ENCODE measurements at regions not wholly inside any gene's neighbourhood (a gene's known extent, or its start where the extent isn't known, plus 50 kb on each side); places are given as distances from the start of the nearest gene placed in this dataset.

DNA sequence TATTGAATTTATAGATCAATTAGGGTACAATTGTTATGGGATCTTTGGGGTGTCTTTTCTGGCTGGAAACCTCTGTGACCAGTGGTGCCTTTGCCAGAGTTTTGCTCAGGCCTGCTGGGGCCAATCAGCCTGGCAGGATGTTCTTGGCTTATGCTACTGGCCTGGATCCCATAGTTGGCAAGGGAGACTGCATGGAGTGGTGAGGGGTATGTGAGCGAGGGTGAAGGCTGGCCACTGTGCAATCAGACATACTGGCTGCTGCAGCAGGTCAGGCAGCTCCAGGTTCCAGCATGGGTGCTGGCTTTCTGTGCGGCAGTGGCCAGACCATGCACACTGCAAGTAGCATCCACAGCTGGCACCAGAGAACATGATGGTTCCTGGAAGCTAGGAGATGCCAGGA is 1053.2 kb upstream of the GBE1 start:
- H3K4me3 ChIP-seq (ENCODE audit: low read length), result no peak overlapping the region
- H3K9ac ChIP-seq (ENCODE audit: low read length), result no peak overlapping the region
- H3K9me3 ChIP-seq (ENCODE audit: control insufficient read depth, low read length), result peaks cover 16% of the 10 kb centered on the region
- H3K36me3 ChIP-seq (ENCODE audit: control insufficient read depth, insufficient read depth, low read length, severe bottlenecking), result no peaks in the 10 kb centered on the region
- DNase-seq (ENCODE audit: low read depth), result no peak
- H3K4me1 ChIP-seq (ENCODE audit: control insufficient read depth, insufficient read depth, low read length), result no peaks in the 10 kb centered on the region
- no peaks in the 10 kb centered on the region for H3K27me3 ChIP-seq (replicated peaks; ENCODE audit: control insufficient read depth, insufficient read depth, low read length)

DNA sequence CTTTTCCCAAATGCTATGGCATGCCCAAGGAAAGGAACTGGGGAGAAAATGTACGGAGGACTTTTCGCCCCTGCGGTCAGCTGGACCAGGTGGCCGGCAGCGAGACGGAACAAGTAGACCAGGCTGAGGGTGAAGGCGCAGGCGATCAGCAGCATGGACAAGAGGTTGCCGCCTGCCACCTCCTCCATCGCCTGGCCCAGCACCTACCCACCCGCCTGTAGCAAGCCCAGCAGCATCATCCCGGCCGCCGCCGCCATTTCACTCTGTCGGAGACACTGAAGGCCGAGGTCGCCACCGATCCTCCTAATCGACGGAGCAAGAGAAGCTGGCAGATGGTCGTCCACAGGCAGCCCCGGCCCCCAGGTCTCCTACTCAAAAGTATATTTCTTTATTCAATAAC is 1046.3 kb upstream of the GBE1 start:
- no peak overlapping the region for H3K4me3 ChIP-seq (ENCODE audit: low read length)

DNA sequence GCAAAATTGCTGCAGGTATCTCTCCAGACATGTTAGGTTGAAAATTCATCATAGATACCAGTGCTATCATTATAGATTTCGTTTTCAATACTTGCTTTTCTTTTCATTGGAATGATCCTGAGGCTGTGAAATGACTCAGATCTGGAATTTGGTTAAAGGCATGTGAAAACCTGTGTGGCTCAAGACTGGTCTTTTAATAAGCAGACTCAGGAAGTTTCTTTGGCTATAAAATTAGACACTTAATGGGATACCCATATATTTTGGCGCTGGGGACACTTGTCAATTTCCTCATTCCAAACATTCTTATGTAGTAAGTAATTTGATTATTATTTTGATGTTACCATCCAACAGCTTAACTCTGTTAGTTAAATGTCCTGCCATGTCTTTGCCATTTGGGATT is 1041.1 kb upstream of the GBE1 start:
- Histone ChIP-seq H3K4me1 (ENCODE audit: control insufficient read depth, insufficient read depth, low read length) (no peaks in the 10 kb centered on the region), H3K9me3 (ENCODE audit: control insufficient read depth, low read length) (no peaks in the 10 kb centered on the region), H3K36me3 (ENCODE audit: control insufficient read depth, insufficient read depth, low read length, severe bottlenecking) (no peaks in the 10 kb centered on the region), H3K9ac (ENCODE audit: low read length) (no peak overlapping the region), H3K4me3 (ENCODE audit: low read length) (no peak overlapping the region), H3K27me3 (replicated peaks; ENCODE audit: control insufficient read depth, insufficient read depth, low read length) (no peaks in the 10 kb centered on the region)
- no peak for DNase-seq (ENCODE audit: low read depth)

More for the DNA sequence above, 1046.3 kb upstream of the GBE1 start:
- no peak overlapping the region for H3K9ac ChIP-seq (ENCODE audit: low read length)
- peaks cover 11% of the 10 kb centered on the region for H3K9me3 ChIP-seq (ENCODE audit: control insufficient read depth, low read length)
- no peak for DNase-seq (ENCODE audit: low read depth)
- no peaks in the 10 kb centered on the region for H3K4me1 ChIP-seq (ENCODE audit: control insufficient read depth, insufficient read depth, low read length)
- H3K36me3 ChIP-seq (ENCODE audit: control insufficient read depth, insufficient read depth, low read length, severe bottlenecking), result no peaks in the 10 kb centered on the region
- H3K27me3 ChIP-seq (replicated peaks; ENCODE audit: control insufficient read depth, insufficient read depth, low read length), result no peaks in the 10 kb centered on the region

DNA sequence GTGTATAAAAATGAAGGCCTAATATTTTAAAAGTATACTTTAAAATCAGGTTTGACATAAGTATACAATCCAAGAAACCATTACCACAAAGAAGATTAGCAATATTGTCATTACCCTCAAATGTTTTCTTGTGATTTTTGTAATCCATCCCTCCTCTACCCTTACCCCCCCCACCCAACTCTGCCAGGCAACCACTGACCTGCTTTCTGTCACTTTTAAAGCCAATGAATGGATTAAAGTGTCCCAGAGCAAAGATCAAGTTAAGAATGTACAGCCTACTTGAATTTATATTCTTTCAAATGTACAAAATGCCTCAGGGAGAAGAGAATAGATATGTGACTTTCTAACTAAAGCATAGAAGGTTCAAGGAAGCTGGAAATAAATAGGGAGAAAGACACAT is 1038.8 kb upstream of the GBE1 start:
- Histone ChIP-seq H3K9me3 (ENCODE audit: control insufficient read depth, low read length) (no peaks in the 10 kb centered on the region), H3K9ac (ENCODE audit: low read length) (no peak overlapping the region), H3K4me1 (ENCODE audit: control insufficient read depth, insufficient read depth, low read length) (no peaks in the 10 kb centered on the region), H3K27me3 (replicated peaks; ENCODE audit: control insufficient read depth, insufficient read depth, low read length) (no peaks in the 10 kb centered on the region), H3K36me3 (ENCODE audit: control insufficient read depth, insufficient read depth, low read length, severe bottlenecking) (no peaks in the 10 kb centered on the region), H3K4me3 (ENCODE audit: low read length) (no peak overlapping the region)
- no peak for DNase-seq (ENCODE audit: low read depth)

DNA sequence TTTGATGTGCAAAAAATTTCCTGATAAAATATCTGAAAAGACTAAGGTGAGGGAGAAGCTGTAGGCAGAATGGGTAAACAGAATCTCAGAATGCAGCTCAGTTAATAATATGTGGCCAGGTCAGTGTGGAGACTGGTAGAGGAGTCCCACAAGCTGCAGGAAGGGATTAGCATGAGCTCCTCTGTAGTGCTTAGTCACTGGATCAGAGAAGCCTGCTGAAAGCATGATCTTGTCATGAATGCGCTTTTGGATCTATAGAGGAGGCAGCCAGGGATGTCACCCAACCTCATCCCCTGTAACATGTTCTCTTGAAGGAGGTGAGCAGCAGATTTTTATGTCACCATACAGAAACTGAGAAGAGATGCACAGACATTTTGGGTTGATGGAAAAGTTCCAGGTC is 1035.3 kb upstream of the GBE1 start:
- Histone ChIP-seq H3K27me3 (replicated peaks; ENCODE audit: control insufficient read depth, insufficient read depth, low read length) (no peaks in the 10 kb centered on the region), H3K9ac (ENCODE audit: low read length) (no peak overlapping the region), H3K4me3 (ENCODE audit: low read length) (no peak overlapping the region), H3K4me1 (ENCODE audit: control insufficient read depth, insufficient read depth, low read length) (no peaks in the 10 kb centered on the region), H3K36me3 (ENCODE audit: control insufficient read depth, insufficient read depth, low read length, severe bottlenecking) (no peaks in the 10 kb centered on the region), H3K9me3 (ENCODE audit: control insufficient read depth, low read length) (no peaks in the 10 kb centered on the region)
- no peak for DNase-seq (ENCODE audit: low read depth)

DNA sequence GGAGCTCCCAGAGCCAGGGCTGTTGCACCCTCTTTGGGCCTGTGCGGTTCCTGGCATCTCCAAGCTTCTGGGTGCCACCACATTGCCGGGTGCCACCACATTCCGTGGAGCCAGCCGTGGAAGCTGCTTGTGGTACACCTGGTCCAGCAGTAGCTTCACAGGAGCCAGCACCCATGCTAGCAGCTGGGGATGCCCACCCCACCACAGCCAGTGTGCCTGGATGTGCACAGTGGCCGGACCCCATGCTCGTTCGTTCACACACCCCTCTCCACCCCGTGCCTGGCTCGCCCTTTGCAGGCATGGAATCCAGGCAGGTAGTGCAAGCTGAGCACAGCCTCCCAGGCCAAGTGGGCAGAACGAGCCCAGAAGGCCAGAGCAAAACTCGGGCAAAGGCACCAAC is 1029.8 kb upstream of the GBE1 start:
- Histone ChIP-seq H3K4me1 (ENCODE audit: control insufficient read depth, insufficient read depth, low read length) (no peaks in the 10 kb centered on the region), H3K27me3 (replicated peaks; ENCODE audit: control insufficient read depth, insufficient read depth, low read length) (no peaks in the 10 kb centered on the region), H3K9me3 (ENCODE audit: control insufficient read depth, low read length) (no peaks in the 10 kb centered on the region), H3K36me3 (ENCODE audit: control insufficient read depth, insufficient read depth, low read length, severe bottlenecking) (no peaks in the 10 kb centered on the region), H3K4me3 (ENCODE audit: low read length) (no peak overlapping the region), H3K9ac (ENCODE audit: low read length) (no peak overlapping the region)
- DNase-seq (ENCODE audit: low read depth), result no peak

DNA sequence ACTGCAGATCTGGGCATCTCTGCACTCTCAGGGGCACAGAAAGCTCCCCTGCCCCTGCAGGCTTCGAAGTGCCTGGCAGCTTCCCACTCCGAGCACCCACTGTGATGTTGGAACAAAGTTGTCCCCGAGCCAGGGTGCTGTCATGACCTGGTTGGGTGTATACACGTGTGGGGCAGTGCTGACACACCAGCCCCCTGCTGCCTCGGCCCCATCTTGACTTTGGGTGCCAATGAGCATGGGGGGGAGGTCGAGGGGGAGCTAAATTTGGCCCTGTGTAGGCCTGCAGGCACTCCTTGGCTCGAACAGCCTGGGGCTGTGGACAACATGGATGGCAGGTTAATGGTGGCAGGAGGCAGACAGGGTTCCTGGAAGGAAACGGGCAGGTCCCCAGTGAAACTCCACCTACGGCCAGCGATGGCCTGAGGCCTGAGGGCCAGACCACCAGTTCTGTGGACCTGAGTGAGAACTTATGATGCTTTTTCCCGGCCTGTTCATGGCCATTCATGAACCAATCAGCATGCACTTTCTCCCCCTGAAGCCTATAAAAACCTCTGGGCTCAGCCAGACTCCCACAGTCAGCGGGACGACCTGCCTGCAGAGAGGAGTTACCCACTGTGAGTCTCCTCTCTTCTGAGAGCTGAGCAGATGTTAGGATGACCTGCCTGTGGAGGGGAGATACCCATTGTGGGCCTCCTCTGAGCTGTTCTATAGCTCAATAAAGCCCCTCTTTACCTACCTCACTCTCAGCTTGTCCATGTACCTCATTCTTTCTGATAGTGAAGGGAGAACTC is 1029.1 kb upstream of the GBE1 start:
- Histone ChIP-seq H3K9ac (ENCODE audit: low read length) (no peak overlapping the region), H3K9me3 (ENCODE audit: control insufficient read depth, low read length) (no peaks in the 10 kb centered on the region), H3K36me3 (ENCODE audit: control insufficient read depth, insufficient read depth, low read length, severe bottlenecking) (no peaks in the 10 kb centered on the region), H3K4me3 (ENCODE audit: low read length) (no peak overlapping the region), H3K4me1 (ENCODE audit: control insufficient read depth, insufficient read depth, low read length) (no peaks in the 10 kb centered on the region), H3K27me3 (replicated peaks; ENCODE audit: control insufficient read depth, insufficient read depth, low read length) (no peaks in the 10 kb centered on the region)
- DNase-seq (ENCODE audit: low read depth), result no peak

DNA sequence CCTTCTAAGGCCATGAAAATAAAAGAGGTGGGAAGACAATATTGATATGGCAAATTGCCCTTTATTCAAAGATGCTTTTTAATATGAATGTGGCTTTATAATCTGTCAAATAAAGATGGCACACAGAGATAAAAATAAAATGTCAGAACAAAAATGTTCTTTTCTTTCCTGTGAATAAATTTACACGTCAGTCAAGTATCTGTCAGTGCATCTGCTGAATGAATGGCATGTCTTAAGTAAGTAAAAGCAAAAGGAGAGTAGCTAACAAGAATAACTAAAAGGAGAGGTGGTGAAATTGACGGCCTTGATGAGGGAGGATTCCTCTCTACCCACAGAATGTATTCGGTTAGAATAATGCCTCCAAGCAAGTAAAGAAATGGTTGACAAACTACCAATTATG is 1021.7 kb upstream of the GBE1 start:
- no peaks in the 10 kb centered on the region for H3K27me3 ChIP-seq (replicated peaks; ENCODE audit: control insufficient read depth, insufficient read depth, low read length)
- no peaks in the 10 kb centered on the region for H3K36me3 ChIP-seq (ENCODE audit: control insufficient read depth, insufficient read depth, low read length, severe bottlenecking)
- no peak for DNase-seq (ENCODE audit: low read depth)
- no peak overlapping the region for H3K4me3 ChIP-seq (ENCODE audit: low read length)
- no peaks in the 10 kb centered on the region for H3K4me1 ChIP-seq (ENCODE audit: control insufficient read depth, insufficient read depth, low read length)
- no peak overlapping the region for H3K9ac ChIP-seq (ENCODE audit: low read length)
- H3K9me3 ChIP-seq (ENCODE audit: control insufficient read depth, low read length), result no peaks in the 10 kb centered on the region

DNA sequence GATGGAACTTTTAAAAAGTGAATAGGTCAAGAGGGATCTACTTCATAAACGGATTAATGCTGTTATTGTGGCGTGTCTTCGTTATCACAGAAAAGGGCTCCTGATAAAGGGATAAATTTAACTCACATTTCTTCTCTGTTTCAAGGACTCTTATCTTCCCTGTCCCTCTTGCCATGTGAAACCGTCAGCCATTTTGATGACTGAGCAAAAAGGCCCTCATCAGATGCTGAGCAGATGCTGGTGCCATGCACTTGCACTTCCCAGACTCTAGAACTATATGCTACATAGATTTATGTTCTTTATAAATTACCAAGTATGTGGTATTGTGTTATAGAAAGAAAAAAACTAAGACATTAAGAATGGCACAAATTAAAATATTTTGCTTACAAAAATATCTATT is 1011.8 kb upstream of the GBE1 start:
- no peaks in the 10 kb centered on the region for H3K36me3 ChIP-seq (ENCODE audit: control insufficient read depth, insufficient read depth, low read length, severe bottlenecking)
- H3K4me3 ChIP-seq (ENCODE audit: low read length), result no peak overlapping the region
- no peak overlapping the region for H3K9ac ChIP-seq (ENCODE audit: low read length)
- no peaks in the 10 kb centered on the region for H3K9me3 ChIP-seq (ENCODE audit: control insufficient read depth, low read length)
- H3K4me1 ChIP-seq (ENCODE audit: control insufficient read depth, insufficient read depth, low read length), result no peaks in the 10 kb centered on the region
- no peak for DNase-seq (ENCODE audit: low read depth)
- no peaks in the 10 kb centered on the region for H3K27me3 ChIP-seq (replicated peaks; ENCODE audit: control insufficient read depth, insufficient read depth, low read length)

DNA sequence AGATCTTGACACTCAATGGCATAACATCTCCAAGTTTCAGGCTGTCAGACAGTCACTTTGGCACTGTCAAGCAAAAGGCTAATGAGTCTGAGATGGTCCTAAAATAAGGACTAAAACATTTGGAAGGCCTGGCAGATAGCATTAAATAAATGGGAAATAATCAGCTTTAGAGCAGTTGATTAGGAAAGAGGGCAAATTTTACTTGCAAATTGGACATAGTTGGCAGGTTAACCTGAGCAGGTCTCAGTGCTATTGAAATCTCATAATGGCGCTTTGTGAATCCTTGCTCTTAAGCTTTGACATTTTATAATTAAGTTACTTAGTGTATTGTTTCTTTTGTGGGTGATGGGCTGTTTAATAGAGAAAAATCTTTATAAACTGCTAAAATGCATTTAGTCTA is 1003.1 kb upstream of the GBE1 start:
- Histone ChIP-seq H3K4me3 (ENCODE audit: low read length) (no peak overlapping the region), H3K4me1 (ENCODE audit: control insufficient read depth, insufficient read depth, low read length) (no peaks in the 10 kb centered on the region), H3K9me3 (ENCODE audit: control insufficient read depth, low read length) (no peaks in the 10 kb centered on the region), H3K36me3 (ENCODE audit: control insufficient read depth, insufficient read depth, low read length, severe bottlenecking) (no peaks in the 10 kb centered on the region), H3K9ac (ENCODE audit: low read length) (no peak overlapping the region), H3K27me3 (replicated peaks; ENCODE audit: control insufficient read depth, insufficient read depth, low read length) (no peaks in the 10 kb centered on the region)
- DNase-seq (ENCODE audit: low read depth), result no peak

DNA sequence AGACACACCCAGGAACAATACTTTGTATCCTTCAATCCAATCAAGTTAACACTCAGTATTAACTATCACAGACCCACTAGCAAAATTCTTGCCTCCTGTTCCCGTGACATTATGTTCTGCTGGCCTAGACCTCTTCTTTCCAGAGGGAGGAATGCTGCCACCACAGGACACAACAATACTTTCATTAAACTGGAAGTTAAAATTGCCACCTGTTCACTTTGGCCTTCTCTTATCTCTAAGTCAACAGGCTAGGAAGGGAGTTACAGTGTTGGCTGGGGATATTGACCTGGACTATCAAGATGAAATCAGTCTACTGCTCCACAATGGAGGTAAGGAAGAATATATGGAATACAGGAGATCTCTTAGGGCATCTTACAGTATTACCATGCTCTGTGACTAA is 1000.4 kb upstream of the GBE1 start:
- Histone ChIP-seq H3K9ac (ENCODE audit: low read length) (no peak overlapping the region), H3K9me3 (ENCODE audit: control insufficient read depth, low read length) (no peaks in the 10 kb centered on the region), H3K4me1 (ENCODE audit: control insufficient read depth, insufficient read depth, low read length) (no peaks in the 10 kb centered on the region), H3K36me3 (ENCODE audit: control insufficient read depth, insufficient read depth, low read length, severe bottlenecking) (no peaks in the 10 kb centered on the region), H3K4me3 (ENCODE audit: low read length) (no peak overlapping the region), H3K27me3 (replicated peaks; ENCODE audit: control insufficient read depth, insufficient read depth, low read length) (no peaks in the 10 kb centered on the region)
- no peak for DNase-seq (ENCODE audit: low read depth)

DNA sequence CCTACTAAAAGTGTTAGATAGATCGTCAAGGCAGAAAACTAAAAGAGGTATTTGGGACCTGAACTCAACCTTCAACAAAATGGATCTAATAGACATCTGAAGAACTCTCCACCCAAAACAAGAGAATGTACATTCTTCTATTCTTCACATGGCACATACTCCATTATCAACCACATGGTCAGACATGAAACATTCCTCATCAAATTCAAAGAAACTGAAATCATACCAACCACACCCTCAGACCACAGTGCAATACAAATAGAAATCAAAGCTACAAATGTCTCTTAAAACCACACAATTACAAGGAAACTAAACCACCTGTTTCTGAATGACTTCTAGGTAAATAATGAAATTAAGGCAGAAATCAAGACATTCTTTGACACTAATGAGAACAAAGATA is 984.1 kb upstream of the GBE1 start:
- no peaks in the 10 kb centered on the region for H3K9me3 ChIP-seq (ENCODE audit: control insufficient read depth, low read length)
- no peak overlapping the region for H3K4me3 ChIP-seq (ENCODE audit: low read length)
- no peaks in the 10 kb centered on the region for H3K4me1 ChIP-seq (ENCODE audit: control insufficient read depth, insufficient read depth, low read length)
- H3K36me3 ChIP-seq (ENCODE audit: control insufficient read depth, insufficient read depth, low read length, severe bottlenecking), result no peaks in the 10 kb centered on the region
- no peak for DNase-seq (ENCODE audit: low read depth)
- no peaks in the 10 kb centered on the region for H3K27me3 ChIP-seq (replicated peaks; ENCODE audit: control insufficient read depth, insufficient read depth, low read length)
- no peak overlapping the region for H3K9ac ChIP-seq (ENCODE audit: low read length)
